ENCODE measurements at regions not wholly inside any gene's neighbourhood (a gene's known extent, or its start where the extent isn't known, plus 50 kb on each side); places are given as distances from the start of the nearest gene placed in this dataset.

DNA sequence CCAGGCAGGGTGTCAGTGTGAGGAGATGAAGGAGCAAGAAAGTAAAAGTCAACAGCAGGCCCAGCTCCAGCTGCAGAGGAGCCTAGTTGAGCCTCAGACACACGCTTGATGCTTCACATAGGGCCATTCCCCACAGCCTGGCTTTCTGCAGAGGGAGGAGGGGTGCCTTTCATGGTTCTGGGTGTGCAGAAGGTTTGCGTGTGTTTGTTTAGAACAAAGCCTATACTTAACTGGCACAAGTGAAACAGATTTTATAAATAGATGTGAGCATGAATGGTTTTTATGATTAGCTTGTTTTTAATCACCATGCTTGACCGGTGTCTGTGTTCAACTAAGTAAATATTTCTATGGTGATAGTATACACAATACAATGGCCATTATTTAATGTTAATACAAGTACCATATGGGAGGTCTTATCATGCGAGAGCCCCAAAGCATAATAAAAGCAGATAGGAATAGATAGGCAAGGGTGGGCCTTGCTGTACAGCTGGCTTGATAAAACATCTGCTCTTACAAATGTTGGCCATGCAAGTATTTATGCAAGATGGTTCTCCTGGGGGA, 290.2 kb downstream of the ETS1 start:
- Histone ChIP-seq H3K36me3 (ENCODE audit: control insufficient read depth in 5 of 5, insufficient read depth in 5 of 5, low read length in 5 of 5) (no peaks in the 10 kb centered on the region), H3K4me1 (ENCODE audit: control insufficient read depth in 5 of 5, insufficient read depth in 5 of 5, low read length in 5 of 5) (peaks cover 10 to 72% (median 28%) of the 10 kb centered on the region in 5 donors), H3K4me3 (ENCODE audit: low read depth in 1 of 5, low read length in 5 of 5) (no peak overlapping the region), H3K27ac (ENCODE audit: low read depth, low read length) (peak overlapping the region; percentile 49), H3K9ac (ENCODE audit: low read length in 5 of 5) (no peak overlapping the region), H3K9me3 (ENCODE audit: control insufficient read depth in 5 of 5, low read length in 5 of 5) (no peaks in the 10 kb centered on the region), H3K27me3 (ENCODE audit: control insufficient read depth in 5 of 5, insufficient read depth in 4 of 5, low read length in 5 of 5) (no peaks in the 10 kb centered on the region)

GRCh38 chr11:128294671-128295050, 292.7 kb downstream of the ETS1 start:
- no peak overlapping the region for H3K4me3 ChIP-seq (ENCODE audit: low read depth in 1 of 5, low read length in 5 of 5)
- no peak overlapping the region for H3K9ac ChIP-seq (ENCODE audit: low read length in 5 of 5)
- H3K27ac ChIP-seq (ENCODE audit: low read depth, low read length) = peak overlapping the region; percentile 14
- no peaks in the 10 kb centered on the region for H3K27me3 ChIP-seq (ENCODE audit: control insufficient read depth in 5 of 5, insufficient read depth in 4 of 5, low read length in 5 of 5)
- peaks cover 10 to 85% (median 37%) of the 10 kb centered on the region in 5 donors for H3K4me1 ChIP-seq (ENCODE audit: control insufficient read depth in 5 of 5, insufficient read depth in 5 of 5, low read length in 5 of 5)
- no peaks in the 10 kb centered on the region for H3K36me3 ChIP-seq (ENCODE audit: control insufficient read depth in 5 of 5, insufficient read depth in 5 of 5, low read length in 5 of 5)
- no peaks in the 10 kb centered on the region for H3K9me3 ChIP-seq (ENCODE audit: control insufficient read depth in 5 of 5, low read length in 5 of 5)

DNA sequence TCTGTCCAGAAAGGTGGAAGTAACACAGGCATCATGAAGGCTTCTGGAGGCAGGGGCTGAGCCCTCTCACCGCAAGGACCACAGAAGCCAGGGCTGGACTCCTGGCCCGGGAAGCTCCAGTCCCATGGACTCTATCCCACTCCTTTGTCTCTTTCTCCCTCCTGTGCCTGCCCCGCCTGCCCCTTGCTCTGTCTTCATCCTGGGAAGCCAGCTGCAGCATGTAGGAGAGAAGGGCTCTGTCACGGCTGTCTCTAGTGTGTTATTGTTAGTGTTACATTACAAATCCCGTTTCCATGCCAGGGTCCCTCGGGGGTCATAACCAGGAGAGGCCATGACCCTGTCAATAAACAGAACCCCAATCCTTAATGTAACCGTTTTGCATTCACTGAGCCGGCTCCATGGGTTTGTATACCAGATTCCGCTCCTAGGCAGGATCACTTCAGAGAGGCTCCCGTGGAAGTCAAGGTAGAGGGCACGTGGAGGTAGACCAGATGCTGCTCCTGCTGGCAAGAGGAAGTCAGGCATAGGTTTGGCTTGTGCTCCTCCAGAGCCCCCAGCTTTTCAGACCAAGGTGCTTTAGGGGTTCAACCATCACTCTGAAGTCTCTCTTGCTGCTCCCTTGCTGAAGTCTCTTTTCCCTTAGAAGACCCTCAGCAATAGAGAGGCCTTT, 293.2 kb downstream of the ETS1 start:
- peaks cover 7 to 79% (median 32%) of the 10 kb centered on the region in 5 donors for H3K4me1 ChIP-seq (ENCODE audit: control insufficient read depth in 5 of 5, insufficient read depth in 5 of 5, low read length in 5 of 5)

GRCh38 chr11:128291835-128292234, 295.5 kb downstream of the ETS1 start:
- Histone ChIP-seq H3K9me3 (ENCODE audit: control insufficient read depth in 5 of 5, low read length in 5 of 5) (no peaks in the 10 kb centered on the region), H3K27ac (ENCODE audit: low read depth, low read length) (no peak overlapping the region), H3K9ac (ENCODE audit: low read length in 5 of 5) (no peak overlapping the region), H3K4me3 (ENCODE audit: low read depth in 1 of 5, low read length in 5 of 5) (no peak overlapping the region), H3K4me1 (ENCODE audit: control insufficient read depth in 5 of 5, insufficient read depth in 5 of 5, low read length in 5 of 5) (peaks cover 2 to 58% (median 12%) of the 10 kb centered on the region in 5 donors), H3K36me3 (ENCODE audit: control insufficient read depth in 5 of 5, insufficient read depth in 5 of 5, low read length in 5 of 5) (no peaks in the 10 kb centered on the region), H3K27me3 (ENCODE audit: control insufficient read depth in 5 of 5, insufficient read depth in 4 of 5, low read length in 5 of 5) (no peaks in the 10 kb centered on the region)

More for the DNA sequence above, 293.2 kb downstream of the ETS1 start:
- Histone ChIP-seq H3K27ac (ENCODE audit: low read depth, low read length) (peak overlapping the region; percentile 20), H3K4me3 (ENCODE audit: low read depth in 1 of 5, low read length in 5 of 5) (no peak overlapping the region), H3K9ac (ENCODE audit: low read length in 5 of 5) (peak overlapping the region in 2 of 5 donors; percentile 6 to 29), H3K27me3 (ENCODE audit: control insufficient read depth in 5 of 5, insufficient read depth in 4 of 5, low read length in 5 of 5) (no peaks in the 10 kb centered on the region), H3K36me3 (ENCODE audit: control insufficient read depth in 5 of 5, insufficient read depth in 5 of 5, low read length in 5 of 5) (no peaks in the 10 kb centered on the region), H3K9me3 (ENCODE audit: control insufficient read depth in 5 of 5, low read length in 5 of 5) (no peaks in the 10 kb centered on the region)

DNA sequence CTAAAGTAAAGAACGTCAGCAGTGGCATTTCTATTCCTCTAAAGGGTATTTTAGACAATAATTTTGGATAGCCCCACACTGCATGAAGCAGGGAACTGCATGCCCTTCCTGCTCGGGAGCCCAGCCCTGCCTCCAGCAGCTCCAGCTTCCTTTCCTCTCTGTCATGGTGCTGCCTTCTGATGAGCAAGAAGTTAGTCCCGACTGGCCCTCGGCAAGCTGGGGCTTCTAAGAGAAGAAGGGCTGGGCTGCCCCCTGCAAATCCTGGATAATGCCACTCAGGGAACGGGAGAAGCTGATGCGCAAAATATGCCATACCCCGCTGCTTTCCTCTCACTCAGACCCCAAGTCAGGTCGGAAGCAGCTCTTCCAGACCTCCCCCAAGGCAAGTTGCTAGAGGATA, 296.4 kb downstream of the ETS1 start:
- Histone ChIP-seq H3K27me3 (ENCODE audit: control insufficient read depth in 5 of 5, insufficient read depth in 4 of 5, low read length in 5 of 5) (no peaks in the 10 kb centered on the region), H3K9me3 (ENCODE audit: control insufficient read depth in 5 of 5, low read length in 5 of 5) (no peaks in the 10 kb centered on the region), H3K9ac (ENCODE audit: low read length in 5 of 5) (no peak overlapping the region), H3K4me1 (ENCODE audit: control insufficient read depth in 5 of 5, insufficient read depth in 5 of 5, low read length in 5 of 5) (peaks cover 0 to 51% (median 12%) of the 10 kb centered on the region in 5 donors), H3K36me3 (ENCODE audit: control insufficient read depth in 5 of 5, insufficient read depth in 5 of 5, low read length in 5 of 5) (no peaks in the 10 kb centered on the region), H3K4me3 (ENCODE audit: low read depth in 1 of 5, low read length in 5 of 5) (peak overlapping the region in 2 of 5 donors; percentile 5 to 16), H3K27ac (ENCODE audit: low read depth, low read length) (peak overlapping the region; percentile 25)

DNA sequence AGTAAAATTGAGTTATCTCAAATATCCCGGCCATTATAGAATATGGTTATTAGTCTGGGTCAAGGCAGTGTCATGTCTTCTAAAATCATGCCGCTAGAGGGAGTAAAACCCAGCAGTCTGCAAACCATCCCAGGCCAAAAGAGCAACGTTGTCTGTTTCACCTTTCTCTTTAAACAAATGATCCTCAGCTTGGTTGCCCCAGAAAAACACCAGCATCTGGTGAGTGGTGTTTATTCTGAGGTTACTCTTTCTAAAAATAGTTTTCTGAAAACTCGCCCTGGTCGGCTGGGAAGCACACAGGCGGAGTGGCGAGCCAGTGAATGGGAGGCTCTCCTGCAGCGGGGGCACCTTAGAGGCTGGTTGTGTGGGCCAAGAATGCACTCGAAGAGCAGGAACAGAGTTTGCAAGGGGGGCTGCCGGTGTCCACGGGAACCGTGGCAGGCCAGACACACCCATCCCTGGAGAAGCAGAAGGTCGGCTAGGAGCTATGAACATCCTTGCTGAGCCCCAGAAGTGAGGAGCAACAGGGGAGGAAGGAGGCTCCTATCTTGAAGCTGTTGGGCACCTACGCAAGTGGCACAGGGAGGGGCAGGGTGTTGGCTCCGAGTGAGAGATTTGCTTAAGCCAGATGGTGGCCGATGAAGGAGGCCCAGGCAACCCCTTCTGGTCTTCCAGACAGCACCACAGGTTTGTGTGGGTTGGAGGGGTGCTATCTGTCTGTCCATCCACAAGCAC, 297.1 kb downstream of the ETS1 start:
- Histone ChIP-seq H3K9ac (ENCODE audit: low read length in 5 of 5) (peak overlapping the region in 1 of 5 donors; percentile 51), H3K4me3 (ENCODE audit: low read depth in 1 of 5, low read length in 5 of 5) (peak overlapping the region in 4 of 5 donors; percentile 5 to 24 (median 6)), H3K27ac (ENCODE audit: low read depth, low read length) (peak overlapping the region; percentile 25)

GRCh38 chr11:128289048-128289447, 298.3 kb downstream of the ETS1 start:
- Histone ChIP-seq H3K4me3 (ENCODE audit: low read depth in 1 of 5, low read length in 5 of 5) (no peak overlapping the region), H3K27me3 (ENCODE audit: control insufficient read depth in 5 of 5, insufficient read depth in 4 of 5, low read length in 5 of 5) (no peaks in the 10 kb centered on the region), H3K4me1 (ENCODE audit: control insufficient read depth in 5 of 5, insufficient read depth in 5 of 5, low read length in 5 of 5) (peaks cover 0 to 39% (median 12%) of the 10 kb centered on the region in 5 donors), H3K9me3 (ENCODE audit: control insufficient read depth in 5 of 5, low read length in 5 of 5) (no peaks in the 10 kb centered on the region), H3K36me3 (ENCODE audit: control insufficient read depth in 5 of 5, insufficient read depth in 5 of 5, low read length in 5 of 5) (no peaks in the 10 kb centered on the region), H3K27ac (ENCODE audit: low read depth, low read length) (no peak overlapping the region), H3K9ac (ENCODE audit: low read length in 5 of 5) (no peak overlapping the region)

More for the DNA sequence above, 297.1 kb downstream of the ETS1 start:
- no peaks in the 10 kb centered on the region for H3K9me3 ChIP-seq (ENCODE audit: control insufficient read depth in 5 of 5, low read length in 5 of 5)
- no peaks in the 10 kb centered on the region for H3K36me3 ChIP-seq (ENCODE audit: control insufficient read depth in 5 of 5, insufficient read depth in 5 of 5, low read length in 5 of 5)
- H3K4me1 ChIP-seq (ENCODE audit: control insufficient read depth in 5 of 5, insufficient read depth in 5 of 5, low read length in 5 of 5) = peaks cover 0 to 48% (median 12%) of the 10 kb centered on the region in 5 donors
- no peaks in the 10 kb centered on the region for H3K27me3 ChIP-seq (ENCODE audit: control insufficient read depth in 5 of 5, insufficient read depth in 4 of 5, low read length in 5 of 5)

DNA sequence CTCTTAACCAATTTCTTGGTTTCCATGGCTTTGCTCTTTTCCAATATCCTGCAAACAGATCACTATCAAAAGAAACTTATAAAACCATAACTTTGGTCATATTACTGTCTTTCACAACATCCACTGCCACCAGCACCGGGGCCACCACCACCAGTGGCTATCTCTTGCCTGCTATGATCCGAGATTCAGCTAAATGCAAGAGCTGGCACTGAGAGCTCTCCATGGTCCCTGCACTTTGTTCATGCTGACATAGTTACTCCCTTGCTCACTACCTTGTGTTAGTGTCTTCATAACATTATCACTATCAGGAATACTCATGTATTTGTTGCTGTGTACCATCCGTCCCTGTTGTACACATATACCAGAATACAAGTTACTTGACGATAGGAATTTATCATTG, 299.0 kb downstream of the ETS1 start:
- Histone ChIP-seq H3K9me3 (ENCODE audit: control insufficient read depth in 5 of 5, low read length in 5 of 5) (no peaks in the 10 kb centered on the region), H3K9ac (ENCODE audit: low read length in 5 of 5) (no peak overlapping the region), H3K36me3 (ENCODE audit: control insufficient read depth in 5 of 5, insufficient read depth in 5 of 5, low read length in 5 of 5) (no peaks in the 10 kb centered on the region), H3K27ac (ENCODE audit: low read depth, low read length) (no peak overlapping the region), H3K4me3 (ENCODE audit: low read depth in 1 of 5, low read length in 5 of 5) (no peak overlapping the region), H3K4me1 (ENCODE audit: control insufficient read depth in 5 of 5, insufficient read depth in 5 of 5, low read length in 5 of 5) (peaks cover 0 to 32% (median 12%) of the 10 kb centered on the region in 5 donors), H3K27me3 (ENCODE audit: control insufficient read depth in 5 of 5, insufficient read depth in 4 of 5, low read length in 5 of 5) (no peaks in the 10 kb centered on the region)

GRCh38 chr11:128285321-128285720, 302.0 kb downstream of the ETS1 start:
- Histone ChIP-seq H3K4me1 (ENCODE audit: control insufficient read depth in 5 of 5, insufficient read depth in 5 of 5, low read length in 5 of 5) (peaks cover 0 to 3% (median 3%) of the 10 kb centered on the region in 5 donors), H3K4me3 (ENCODE audit: low read depth in 1 of 5, low read length in 5 of 5) (no peak overlapping the region)

GRCh38 chr11:128284634-128285033, 302.7 kb downstream of the ETS1 start:
- Histone ChIP-seq H3K4me3 (ENCODE audit: low read depth in 1 of 5, low read length in 5 of 5) (no peak overlapping the region), H3K36me3 (ENCODE audit: control insufficient read depth in 5 of 5, insufficient read depth in 5 of 5, low read length in 5 of 5) (no peaks in the 10 kb centered on the region), H3K27ac (ENCODE audit: low read depth, low read length) (no peak overlapping the region)

More at GRCh38 chr11:128285321-128285720, 302.0 kb downstream of the ETS1 start:
- Histone ChIP-seq H3K27me3 (ENCODE audit: control insufficient read depth in 5 of 5, insufficient read depth in 4 of 5, low read length in 5 of 5) (no peaks in the 10 kb centered on the region), H3K9me3 (ENCODE audit: control insufficient read depth in 5 of 5, low read length in 5 of 5) (no peaks in the 10 kb centered on the region), H3K9ac (ENCODE audit: low read length in 5 of 5) (no peak overlapping the region), H3K27ac (ENCODE audit: low read depth, low read length) (no peak overlapping the region), H3K36me3 (ENCODE audit: control insufficient read depth in 5 of 5, insufficient read depth in 5 of 5, low read length in 5 of 5) (no peaks in the 10 kb centered on the region)

More at GRCh38 chr11:128284634-128285033, 302.7 kb downstream of the ETS1 start:
- H3K9ac ChIP-seq (ENCODE audit: low read length in 5 of 5) = no peak overlapping the region
- no peaks in the 10 kb centered on the region for H3K9me3 ChIP-seq (ENCODE audit: control insufficient read depth in 5 of 5, low read length in 5 of 5)
- H3K4me1 ChIP-seq (ENCODE audit: control insufficient read depth in 5 of 5, insufficient read depth in 5 of 5, low read length in 5 of 5) = no peaks in the 10 kb centered on the region
- H3K27me3 ChIP-seq (ENCODE audit: control insufficient read depth in 5 of 5, insufficient read depth in 4 of 5, low read length in 5 of 5) = no peaks in the 10 kb centered on the region
